Progenitor cell of endocrine pancreas (in vitro differentiated cells): ENCODE measurements at regions not wholly inside any gene's neighbourhood (a gene's known extent, or its start where the extent isn't known, plus 50 kb on each side); places are given as distances from the start of the nearest gene placed in this dataset.

ENCODE experiments used
- DNase-seq: peaks from one replicate; pipeline ENCODE4 v3.0.0; 2021; ENCODE audit warnings: low spot score; ENCODE audit not compliant: unreplicated experiment
- H3K27ac Mint-ChIP-seq: 2 replicates; pipeline ENCODE4 v1.8.0; 2021; ENCODE audit warnings: mild to moderate bottlenecking, moderate library complexity, mixed read lengths
- H3K27me3 Mint-ChIP-seq: 2 replicates; pipeline ENCODE4 v1.8.0; 2021; ENCODE audit warnings: mixed read lengths
- H3K36me3 Mint-ChIP-seq: 2 replicates; pipeline ENCODE4 v1.8.0; 2022; ENCODE audit warnings: mixed read lengths; ENCODE audit not compliant: insufficient read depth
- H3K4me1 Mint-ChIP-seq: 2 replicates; pipeline ENCODE4 v1.8.0; 2021; ENCODE audit warnings: low read depth, mixed read lengths
- H3K4me3 Mint-ChIP-seq: 2 replicates; pipeline ENCODE4 v1.8.0; 2021; ENCODE audit warnings: low read depth, mild to moderate bottlenecking, moderate library complexity, mixed read lengths
- H3K9me3 Mint-ChIP-seq: 2 replicates; pipeline ENCODE4 v1.8.0; 2021; ENCODE audit warnings: low read depth, mixed read lengths
- CTCF ChIP-seq: fragments of 200-600 bp; sonication (generic); IDR thresholded peaks from one replicate; pipeline ENCODE4 v1.5.0; 2021; ENCODE audit warnings: antibody characterized with exemption, mild to moderate bottlenecking; ENCODE audit not compliant: unreplicated experiment

GRCh38 chr18:45241982-45242565, 373.2 kb upstream of the SLC14A2 start:
- TF ChIP-seq CTCF: no peak
- peaks cover 7% of the 10 kb centered on the region for H3K27me3 Mint-ChIP-seq
- H3K4me3 Mint-ChIP-seq: no peak overlapping the region
- H3K4me1 Mint-ChIP-seq: peaks cover 2% of the 10 kb centered on the region
- DNase-seq: no peak
- no peaks in the 10 kb centered on the region for H3K36me3 Mint-ChIP-seq
- H3K9me3 Mint-ChIP-seq: no peaks in the 10 kb centered on the region
- no peak overlapping the region for H3K27ac Mint-ChIP-seq

- H3K4me3 Mint-ChIP-seq: no peak overlapping the region
- H3K9me3 Mint-ChIP-seq: no peaks in the 10 kb centered on the region
- H3K36me3 Mint-ChIP-seq: no peaks in the 10 kb centered on the region
- peaks cover 2% of the 10 kb centered on the region for H3K4me1 Mint-ChIP-seq
- peaks cover 5% of the 10 kb centered on the region for H3K27me3 Mint-ChIP-seq
- DNase-seq: no peak
- no peak overlapping the region for H3K27ac Mint-ChIP-seq
- no peak for TF ChIP-seq CTCF
Measured at GRCh38 chr18:45243340-45244110, 371.8 kb upstream of the SLC14A2 start.

GRCh38 chr18:45245091-45245511, 370.2 kb upstream of the SLC14A2 start:
- H3K36me3 Mint-ChIP-seq: no peaks in the 10 kb centered on the region
- no peak overlapping the region for H3K27ac Mint-ChIP-seq
- peaks cover 2% of the 10 kb centered on the region for H3K4me1 Mint-ChIP-seq
- no peaks in the 10 kb centered on the region for H3K9me3 Mint-ChIP-seq
- peaks cover 5% of the 10 kb centered on the region for H3K27me3 Mint-ChIP-seq
- no peak for TF ChIP-seq CTCF
- DNase-seq: no peak
- H3K4me3 Mint-ChIP-seq: no peak overlapping the region

- Mint-ChIP-seq H3K4me3 (no peak overlapping the region), H3K27me3 (peaks cover 10% of the 10 kb centered on the region), H3K9me3 (no peaks in the 10 kb centered on the region), H3K4me1 (no peaks in the 10 kb centered on the region), H3K36me3 (no peaks in the 10 kb centered on the region), H3K27ac (no peak overlapping the region)
- DNase-seq: no peak
- no peak for TF ChIP-seq CTCF
Measured at GRCh38 chr18:45248240-45248903, 366.9 kb upstream of the SLC14A2 start.

- Mint-ChIP-seq H3K36me3 (no peaks in the 10 kb centered on the region), H3K27ac (no peak overlapping the region), H3K9me3 (no peaks in the 10 kb centered on the region)
Measured at GRCh38 chr18:45249246-45249661, 366.0 kb upstream of the SLC14A2 start.

More at GRCh38 chr18:45249246-45249661, 366.0 kb upstream of the SLC14A2 start:
- Mint-ChIP-seq H3K4me1 (no peaks in the 10 kb centered on the region), H3K27me3 (peaks cover 10% of the 10 kb centered on the region), H3K4me3 (no peak overlapping the region)
- no peak for DNase-seq
- no peak for TF ChIP-seq CTCF
